ENCODE measurements at regions not wholly inside any gene's neighbourhood (a gene's known extent, or its start where the extent isn't known, plus 50 kb on each side); places are given as distances from the start of the nearest gene placed in this dataset.

- Histone ChIP-seq H3K27ac (ENCODE audit: low read length) (no peak overlapping the region), H3K27me3 (replicated peaks; ENCODE audit: insufficient read depth, low read length) (no peaks in the 10 kb centered on the region), H3K79me2 (ENCODE audit: low read length) (no peaks in the 10 kb centered on the region), H3K4me2 (ENCODE audit: low read depth, low read length) (no peak overlapping the region), H4K20me1 (ENCODE audit: insufficient read depth, low read length) (no peaks in the 10 kb centered on the region), H3K36me3 (replicated peaks; ENCODE audit: insufficient read depth, low read length) (no peaks in the 10 kb centered on the region), H3K4me1 (ENCODE audit: low read length) (no peaks in the 10 kb centered on the region), H3F3A (ENCODE audit: insufficient read depth, low read length) (no peaks in the 10 kb centered on the region), H3K9me2 (replicated peaks; ENCODE audit: insufficient read depth, low read length) (no peaks in the 10 kb centered on the region), H3K9ac (ENCODE audit: low read length) (no peak overlapping the region), H3K4me3 (ENCODE audit: low read length) (no peak overlapping the region), H2AFZ (ENCODE audit: low read length) (no peak overlapping the region), H3K9me3 (replicated peaks; ENCODE audit: insufficient read depth, low read length) (no peaks in the 10 kb centered on the region)
- no peak for TF ChIP-seq EZH2phosphoT487 (IDR thresholded peaks at IDR 0.05; ENCODE audit: low read length)
- TF ChIP-seq CTCF (IDR thresholded peaks at IDR 0.05; ENCODE audit: low read length): no peak
- no peak for TF ChIP-seq EZH2 (optimal IDR thresholded peaks at IDR 0.05; ENCODE audit: low read depth, low read length)
- no peak for DNase-seq
Measured at GRCh38 chr11:111067994-111068393, 177.5 kb upstream of the POU2AF2 start.

GRCh38 chr11:111066846-111067245, 178.7 kb upstream of the POU2AF2 start:
- H3K4me2 ChIP-seq (ENCODE audit: low read depth, low read length): no peak overlapping the region

GRCh38 chr11:111063726-111064517, 181.6 kb upstream of the POU2AF2 start:
- no peaks in the 10 kb centered on the region for H4K20me1 ChIP-seq (ENCODE audit: insufficient read depth, low read length)
- no peak overlapping the region for H3K27ac ChIP-seq (ENCODE audit: low read length)
- H3K9me3 ChIP-seq (replicated peaks; ENCODE audit: insufficient read depth, low read length): no peaks in the 10 kb centered on the region
- DNase-seq: no peak
- no peak overlapping the region for H2AFZ ChIP-seq (ENCODE audit: low read length)
- H3F3A ChIP-seq (ENCODE audit: insufficient read depth, low read length): no peaks in the 10 kb centered on the region
- no peak overlapping the region for H3K4me3 ChIP-seq (ENCODE audit: low read length)
- no peaks in the 10 kb centered on the region for H3K79me2 ChIP-seq (ENCODE audit: low read length)
- H3K36me3 ChIP-seq (replicated peaks; ENCODE audit: insufficient read depth, low read length): no peaks in the 10 kb centered on the region
- TF ChIP-seq EZH2 (optimal IDR thresholded peaks at IDR 0.05; ENCODE audit: low read depth, low read length) (no peak), EZH2phosphoT487 (IDR thresholded peaks at IDR 0.05; ENCODE audit: low read length) (no peak), CTCF (IDR thresholded peaks at IDR 0.05; ENCODE audit: low read length) (no peak)
- H3K9ac ChIP-seq (ENCODE audit: low read length): no peak overlapping the region
- H3K4me2 ChIP-seq (ENCODE audit: low read depth, low read length): no peak overlapping the region
- no peaks in the 10 kb centered on the region for H3K9me2 ChIP-seq (replicated peaks; ENCODE audit: insufficient read depth, low read length)
- no peaks in the 10 kb centered on the region for H3K27me3 ChIP-seq (replicated peaks; ENCODE audit: insufficient read depth, low read length)
- H3K4me1 ChIP-seq (ENCODE audit: low read length): no peaks in the 10 kb centered on the region

More at GRCh38 chr11:111066846-111067245, 178.7 kb upstream of the POU2AF2 start:
- Histone ChIP-seq H3K36me3 (replicated peaks; ENCODE audit: insufficient read depth, low read length) (no peaks in the 10 kb centered on the region), H4K20me1 (ENCODE audit: insufficient read depth, low read length) (no peaks in the 10 kb centered on the region), H3K4me1 (ENCODE audit: low read length) (no peaks in the 10 kb centered on the region), H3K27ac (ENCODE audit: low read length) (no peak overlapping the region), H3K9me2 (replicated peaks; ENCODE audit: insufficient read depth, low read length) (no peaks in the 10 kb centered on the region), H3K9ac (ENCODE audit: low read length) (no peak overlapping the region), H3K79me2 (ENCODE audit: low read length) (no peaks in the 10 kb centered on the region), H3K4me3 (ENCODE audit: low read length) (no peak overlapping the region), H2AFZ (ENCODE audit: low read length) (no peak overlapping the region), H3K9me3 (replicated peaks; ENCODE audit: insufficient read depth, low read length) (no peaks in the 10 kb centered on the region), H3K27me3 (replicated peaks; ENCODE audit: insufficient read depth, low read length) (no peaks in the 10 kb centered on the region), H3F3A (ENCODE audit: insufficient read depth, low read length) (no peaks in the 10 kb centered on the region)
- no peak for DNase-seq
- TF ChIP-seq EZH2phosphoT487 (IDR thresholded peaks at IDR 0.05; ENCODE audit: low read length) (no peak), EZH2 (optimal IDR thresholded peaks at IDR 0.05; ENCODE audit: low read depth, low read length) (no peak), CTCF (IDR thresholded peaks at IDR 0.05; ENCODE audit: low read length) (no peak)

All from MM.1S (cell line).